ENCODE measurements at regions not wholly inside any gene's neighbourhood (a gene's known extent, or its start where the extent isn't known, plus 50 kb on each side); places are given as distances from the start of the nearest gene placed in this dataset.

GRCh38 chr12:115698257-115698656, 579.2 kb downstream of the MED13L start:
- Histone ChIP-seq H3K27me3 (replicated peaks in 2 of 5; ENCODE audit: control insufficient read depth in 4 of 5, insufficient read depth in 5 of 5, low read length in 4 of 5) (peaks cover 0 to 2% (median 0%) of the 10 kb centered on the region in 5 experiments), H3K4me3 (ENCODE audit: control insufficient read depth in 1 of 7, extremely low read depth in 1 of 7, insufficient read depth in 4 of 7, low read depth in 2 of 7, low read length in 6 of 7) (no peak overlapping the region), H3K9me3 (ENCODE audit: control extremely low read depth in 1 of 5, control insufficient read depth in 4 of 5, insufficient read depth in 2 of 5, low read depth in 1 of 5, low read length in 4 of 5) (no peaks in the 10 kb centered on the region), H3K36me3 (ENCODE audit: control insufficient read depth in 4 of 4, insufficient read depth in 4 of 4, low read length in 3 of 4) (no peaks in the 10 kb centered on the region), H3K27ac (ENCODE audit: insufficient read depth in 1 of 2, low read depth in 1 of 2, low read length in 2 of 2, poor library complexity in 1 of 2, severe bottlenecking in 2 of 2) (no peak overlapping the region), H3K4me1 (ENCODE audit: control extremely low read depth in 1 of 4, control insufficient read depth in 4 of 4, insufficient read depth in 4 of 4, low read length in 3 of 4) (no peaks in the 10 kb centered on the region)
- no peak for DNase-seq
- 100% methylated on average over 1 of the region's 3 CpGs for WGBS (ENCODE audit: insufficient coverage)
- ChIA-PET POLR2A (no interaction called here), CTCF (no interaction called here)

- H3K27ac ChIP-seq (ENCODE audit: insufficient read depth in 1 of 2, low read depth in 1 of 2, low read length in 2 of 2, poor library complexity in 1 of 2, severe bottlenecking in 2 of 2) = no peak overlapping the region
- H3K9me3 ChIP-seq (ENCODE audit: control extremely low read depth in 1 of 5, control insufficient read depth in 4 of 5, insufficient read depth in 2 of 5, low read depth in 1 of 5, low read length in 4 of 5) = no peaks in the 10 kb centered on the region
- peaks cover 0 to 2% (median 0%) of the 10 kb centered on the region in 5 experiments for H3K27me3 ChIP-seq (replicated peaks in 2 of 5; ENCODE audit: control insufficient read depth in 4 of 5, insufficient read depth in 5 of 5, low read length in 4 of 5)
- ChIA-PET CTCF (no interaction called here), POLR2A (no interaction called here)
- no peak overlapping the region for H3K4me3 ChIP-seq (ENCODE audit: control insufficient read depth in 1 of 7, extremely low read depth in 1 of 7, insufficient read depth in 4 of 7, low read depth in 2 of 7, low read length in 6 of 7)
- 58% methylated on average over 4 of the region's 5 CpGs for WGBS (ENCODE audit: insufficient coverage)
- H3K36me3 ChIP-seq (ENCODE audit: control insufficient read depth in 4 of 4, insufficient read depth in 4 of 4, low read length in 3 of 4) = no peaks in the 10 kb centered on the region
- DNase-seq = no peak
- no peaks in the 10 kb centered on the region for H3K4me1 ChIP-seq (ENCODE audit: control extremely low read depth in 1 of 4, control insufficient read depth in 4 of 4, insufficient read depth in 4 of 4, low read length in 3 of 4)
These were observed 580.2 kb downstream of the MED13L start for GRCh38 chr12:115697340-115697739.

- CTCF ChIA-PET = no interaction called here
- no peak overlapping the region for H3K27ac ChIP-seq (ENCODE audit: insufficient read depth in 1 of 2, low read depth in 1 of 2, low read length in 2 of 2, poor library complexity in 1 of 2, severe bottlenecking in 2 of 2)
- no peak overlapping the region for H3K4me3 ChIP-seq (ENCODE audit: control insufficient read depth in 1 of 7, extremely low read depth in 1 of 7, insufficient read depth in 4 of 7, low read depth in 2 of 7, low read length in 6 of 7)
- 68% methylated on average over 3 of the region's 3 CpGs for WGBS (ENCODE audit: insufficient coverage)
- POLR2A ChIA-PET = no interaction called here
- peaks cover 0 to 3% (median 0%) of the 10 kb centered on the region in 5 experiments for H3K27me3 ChIP-seq (replicated peaks in 2 of 5; ENCODE audit: control insufficient read depth in 4 of 5, insufficient read depth in 5 of 5, low read length in 4 of 5)
- H3K36me3 ChIP-seq (ENCODE audit: control insufficient read depth in 4 of 4, insufficient read depth in 4 of 4, low read length in 3 of 4) = no peaks in the 10 kb centered on the region
- H3K9me3 ChIP-seq (ENCODE audit: control extremely low read depth in 1 of 5, control insufficient read depth in 4 of 5, insufficient read depth in 2 of 5, low read depth in 1 of 5, low read length in 4 of 5) = no peaks in the 10 kb centered on the region
- H3K4me1 ChIP-seq (ENCODE audit: control extremely low read depth in 1 of 4, control insufficient read depth in 4 of 4, insufficient read depth in 4 of 4, low read length in 3 of 4) = no peaks in the 10 kb centered on the region
- DNase-seq = no peak
These were observed 582.9 kb downstream of the MED13L start for GRCh38 chr12:115694564-115694963.

- ChIA-PET CTCF (no interaction called here), POLR2A (no interaction called here)
- no peaks in the 10 kb centered on the region for H3K4me1 ChIP-seq (ENCODE audit: control extremely low read depth in 1 of 4, control insufficient read depth in 4 of 4, insufficient read depth in 4 of 4, low read length in 3 of 4)
- DNase-seq = no peak
- H3K27ac ChIP-seq (ENCODE audit: insufficient read depth in 1 of 2, low read depth in 1 of 2, low read length in 2 of 2, poor library complexity in 1 of 2, severe bottlenecking in 2 of 2) = no peak overlapping the region
- peaks cover 0 to 3% (median 0%) of the 10 kb centered on the region in 5 experiments for H3K27me3 ChIP-seq (replicated peaks in 2 of 5; ENCODE audit: control insufficient read depth in 4 of 5, insufficient read depth in 5 of 5, low read length in 4 of 5)
- H3K36me3 ChIP-seq (ENCODE audit: control insufficient read depth in 4 of 4, insufficient read depth in 4 of 4, low read length in 3 of 4) = no peaks in the 10 kb centered on the region
- H3K9me3 ChIP-seq (ENCODE audit: control extremely low read depth in 1 of 5, control insufficient read depth in 4 of 5, insufficient read depth in 2 of 5, low read depth in 1 of 5, low read length in 4 of 5) = no peaks in the 10 kb centered on the region
- no peak overlapping the region for H3K4me3 ChIP-seq (ENCODE audit: control insufficient read depth in 1 of 7, extremely low read depth in 1 of 7, insufficient read depth in 4 of 7, low read depth in 2 of 7, low read length in 6 of 7)
These were observed 583.5 kb downstream of the MED13L start for GRCh38 chr12:115693970-115694369.

GRCh38 chr12:115691123-115691522, 586.4 kb downstream of the MED13L start:
- no peak overlapping the region for H3K27ac ChIP-seq (ENCODE audit: insufficient read depth in 1 of 2, low read depth in 1 of 2, low read length in 2 of 2, poor library complexity in 1 of 2, severe bottlenecking in 2 of 2)
- ChIA-PET CTCF (no interaction called here), POLR2A (no interaction called here)
- DNase-seq = no peak
- H3K4me3 ChIP-seq (ENCODE audit: control insufficient read depth in 1 of 7, extremely low read depth in 1 of 7, insufficient read depth in 4 of 7, low read depth in 2 of 7, low read length in 6 of 7) = no peak overlapping the region
- H3K9me3 ChIP-seq (ENCODE audit: control extremely low read depth in 1 of 5, control insufficient read depth in 4 of 5, insufficient read depth in 2 of 5, low read depth in 1 of 5, low read length in 4 of 5) = no peaks in the 10 kb centered on the region
- peaks cover 0 to 6% (median 4%) of the 10 kb centered on the region in 5 experiments for H3K27me3 ChIP-seq (replicated peaks in 2 of 5; ENCODE audit: control insufficient read depth in 4 of 5, insufficient read depth in 5 of 5, low read length in 4 of 5)
- 100% methylated on average over 1 of the region's 2 CpGs for whole genome bisulfite sequencing (ENCODE audit: insufficient coverage)
- no peaks in the 10 kb centered on the region for H3K4me1 ChIP-seq (ENCODE audit: control extremely low read depth in 1 of 4, control insufficient read depth in 4 of 4, insufficient read depth in 4 of 4, low read length in 3 of 4)
- H3K36me3 ChIP-seq (ENCODE audit: control insufficient read depth in 4 of 4, insufficient read depth in 4 of 4, low read length in 3 of 4) = no peaks in the 10 kb centered on the region

- WGBS (ENCODE audit: insufficient coverage) = 50% methylated on average over 3 of the region's 8 CpGs
- Histone ChIP-seq H3K27ac (ENCODE audit: insufficient read depth in 1 of 2, low read depth in 1 of 2, low read length in 2 of 2, poor library complexity in 1 of 2, severe bottlenecking in 2 of 2) (no peak overlapping the region), H3K4me3 (ENCODE audit: control insufficient read depth in 1 of 7, extremely low read depth in 1 of 7, insufficient read depth in 4 of 7, low read depth in 2 of 7, low read length in 6 of 7) (no peak overlapping the region), H3K36me3 (ENCODE audit: control insufficient read depth in 4 of 4, insufficient read depth in 4 of 4, low read length in 3 of 4) (no peaks in the 10 kb centered on the region), H3K9me3 (ENCODE audit: control extremely low read depth in 1 of 5, control insufficient read depth in 4 of 5, insufficient read depth in 2 of 5, low read depth in 1 of 5, low read length in 4 of 5) (no peaks in the 10 kb centered on the region), H3K4me1 (ENCODE audit: control extremely low read depth in 1 of 4, control insufficient read depth in 4 of 4, insufficient read depth in 4 of 4, low read length in 3 of 4) (no peaks in the 10 kb centered on the region), H3K27me3 (replicated peaks in 2 of 5; ENCODE audit: control insufficient read depth in 4 of 5, insufficient read depth in 5 of 5, low read length in 4 of 5) (peaks cover 0 to 6% (median 4%) of the 10 kb centered on the region in 5 experiments)
- no peak for DNase-seq
- ChIA-PET CTCF (no interaction called here), POLR2A (no interaction called here)
These were observed 590.4 kb downstream of the MED13L start for GRCh38 chr12:115687094-115687493.

- POLR2A ChIA-PET = no interaction called here
- CTCF ChIA-PET = no interaction called here
- Histone ChIP-seq H3K36me3 (ENCODE audit: control insufficient read depth in 4 of 4, insufficient read depth in 4 of 4, low read length in 3 of 4) (no peaks in the 10 kb centered on the region), H3K4me3 (ENCODE audit: control insufficient read depth in 1 of 7, extremely low read depth in 1 of 7, insufficient read depth in 4 of 7, low read depth in 2 of 7, low read length in 6 of 7) (no peak overlapping the region), H3K4me1 (ENCODE audit: control extremely low read depth in 1 of 4, control insufficient read depth in 4 of 4, insufficient read depth in 4 of 4, low read length in 3 of 4) (no peaks in the 10 kb centered on the region), H3K27me3 (replicated peaks in 2 of 5; ENCODE audit: control insufficient read depth in 4 of 5, insufficient read depth in 5 of 5, low read length in 4 of 5) (peaks cover 0 to 6% (median 0%) of the 10 kb centered on the region in 5 experiments), H3K9me3 (ENCODE audit: control extremely low read depth in 1 of 5, control insufficient read depth in 4 of 5, insufficient read depth in 2 of 5, low read depth in 1 of 5, low read length in 4 of 5) (no peaks in the 10 kb centered on the region), H3K27ac (ENCODE audit: insufficient read depth in 1 of 2, low read depth in 1 of 2, low read length in 2 of 2, poor library complexity in 1 of 2, severe bottlenecking in 2 of 2) (no peak overlapping the region)
- no peak for DNase-seq
- WGBS (ENCODE audit: insufficient coverage) = 64% methylated on average over 4 of the region's 5 CpGs
These were observed 594.2 kb downstream of the MED13L start for GRCh38 chr12:115683240-115683780.
